ENCODE measurements at regions not wholly inside any gene's neighbourhood (a gene's known extent, or its start where the extent isn't known, plus 50 kb on each side); places are given as distances from the start of the nearest gene placed in this dataset.

GRCh38 chr18:26702086-26702485, 153.7 kb upstream of the KCTD1 start:
- no peaks in the 10 kb centered on the region for H3K27me3 ChIP-seq (ENCODE audit: insufficient read depth, insufficient read length)
- H3K4me3 ChIP-seq (ENCODE audit: insufficient read length, low read depth): no peak overlapping the region
- no peak for DNase-seq (ENCODE audit: low read depth, low spot score)
- H3K36me3 ChIP-seq (ENCODE audit: insufficient read depth, insufficient read length, low read length): no peaks in the 10 kb centered on the region
- no peaks in the 10 kb centered on the region for H3K4me1 ChIP-seq (ENCODE audit: insufficient read depth, insufficient read length)
- TF ChIP-seq SUZ12 (IDR thresholded peaks at IDR 0.05; ENCODE audit: extremely low read depth, insufficient read depth, insufficient read length) (no peak), ZNF274 (IDR thresholded peaks at IDR 0.05; ENCODE audit: low read depth, low read length) (no peak), YY1 (IDR thresholded peaks at IDR 0.05; ENCODE audit: insufficient read depth, insufficient read length) (no peak)
- H3K9me3 ChIP-seq (ENCODE audit: insufficient read depth, low read length): no peaks in the 10 kb centered on the region
- no peak overlapping the region for H3K9ac ChIP-seq (ENCODE audit: insufficient read length, low read depth)

GRCh38 chr18:26700728-26701127, 152.4 kb upstream of the KCTD1 start:
- TF ChIP-seq YY1 (IDR thresholded peaks at IDR 0.05; ENCODE audit: insufficient read depth, insufficient read length): no peak
- TF ChIP-seq SUZ12 (IDR thresholded peaks at IDR 0.05; ENCODE audit: extremely low read depth, insufficient read depth, insufficient read length): no peak
- TF ChIP-seq ZNF274 (IDR thresholded peaks at IDR 0.05; ENCODE audit: low read depth, low read length): no peak
- Histone ChIP-seq H3K4me3 (ENCODE audit: insufficient read length, low read depth) (no peak overlapping the region), H3K36me3 (ENCODE audit: insufficient read depth, insufficient read length, low read length) (no peaks in the 10 kb centered on the region), H3K9me3 (ENCODE audit: insufficient read depth, low read length) (no peaks in the 10 kb centered on the region), H3K4me1 (ENCODE audit: insufficient read depth, insufficient read length) (no peaks in the 10 kb centered on the region), H3K9ac (ENCODE audit: insufficient read length, low read depth) (no peak overlapping the region), H3K27me3 (ENCODE audit: insufficient read depth, insufficient read length) (no peaks in the 10 kb centered on the region)
- no peak for DNase-seq (ENCODE audit: low read depth, low spot score)

DNA sequence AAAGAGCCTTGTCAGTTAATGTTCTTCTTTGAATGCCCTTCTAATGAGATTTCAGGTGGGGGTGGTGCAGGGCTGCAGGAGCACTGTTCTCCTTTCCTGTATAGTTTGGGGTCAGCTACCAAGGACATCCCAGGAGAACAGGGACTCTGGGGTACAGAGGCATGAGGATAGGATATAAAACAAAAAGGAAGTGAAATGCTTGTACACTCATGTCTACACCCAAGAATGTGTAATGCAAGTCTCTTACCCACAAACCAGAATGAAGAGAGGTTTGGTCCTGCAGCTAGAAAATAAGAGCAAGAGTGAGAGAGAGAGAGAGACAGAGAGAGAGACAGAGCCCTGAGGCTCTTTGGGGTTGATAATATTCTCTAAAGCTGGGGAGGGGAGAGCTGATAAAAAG, 151.8 kb upstream of the KCTD1 start:
- DNase-seq (ENCODE audit: low read depth, low spot score): no peak
- TF ChIP-seq ZNF274 (IDR thresholded peaks at IDR 0.05; ENCODE audit: low read depth, low read length) (no peak), YY1 (IDR thresholded peaks at IDR 0.05; ENCODE audit: insufficient read depth, insufficient read length) (no peak)
- Histone ChIP-seq H3K4me3 (ENCODE audit: insufficient read length, low read depth) (no peak overlapping the region), H3K9me3 (ENCODE audit: insufficient read depth, low read length) (no peaks in the 10 kb centered on the region), H3K4me1 (ENCODE audit: insufficient read depth, insufficient read length) (no peaks in the 10 kb centered on the region), H3K9ac (ENCODE audit: insufficient read length, low read depth) (no peak overlapping the region), H3K36me3 (ENCODE audit: insufficient read depth, insufficient read length, low read length) (no peaks in the 10 kb centered on the region), H3K27me3 (ENCODE audit: insufficient read depth, insufficient read length) (no peaks in the 10 kb centered on the region)

GRCh38 chr18:26697186-26697884, 149.0 kb upstream of the KCTD1 start:
- DNase-seq (ENCODE audit: low read depth, low spot score): no peak
- Histone ChIP-seq H3K9ac (ENCODE audit: insufficient read length, low read depth) (no peak overlapping the region), H3K4me1 (ENCODE audit: insufficient read depth, insufficient read length) (no peaks in the 10 kb centered on the region), H3K36me3 (ENCODE audit: insufficient read depth, insufficient read length, low read length) (no peaks in the 10 kb centered on the region), H3K9me3 (ENCODE audit: insufficient read depth, low read length) (no peaks in the 10 kb centered on the region), H3K27me3 (ENCODE audit: insufficient read depth, insufficient read length) (no peaks in the 10 kb centered on the region), H3K4me3 (ENCODE audit: insufficient read length, low read depth) (no peak overlapping the region)
- TF ChIP-seq ZNF274 (IDR thresholded peaks at IDR 0.05; ENCODE audit: low read depth, low read length) (no peak), YY1 (IDR thresholded peaks at IDR 0.05; ENCODE audit: insufficient read depth, insufficient read length) (no peak), SUZ12 (IDR thresholded peaks at IDR 0.05; ENCODE audit: extremely low read depth, insufficient read depth, insufficient read length) (no peak)

- no peak overlapping the region for H3K9ac ChIP-seq (ENCODE audit: insufficient read length, low read depth)
- H3K9me3 ChIP-seq (ENCODE audit: insufficient read depth, low read length): no peaks in the 10 kb centered on the region
- no peak overlapping the region for H3K4me3 ChIP-seq (ENCODE audit: insufficient read length, low read depth)
- no peaks in the 10 kb centered on the region for H3K4me1 ChIP-seq (ENCODE audit: insufficient read depth, insufficient read length)
- no peaks in the 10 kb centered on the region for H3K36me3 ChIP-seq (ENCODE audit: insufficient read depth, insufficient read length, low read length)
- no peak for DNase-seq (ENCODE audit: low read depth, low spot score)
- no peaks in the 10 kb centered on the region for H3K27me3 ChIP-seq (ENCODE audit: insufficient read depth, insufficient read length)
- no peak for TF ChIP-seq ZNF274 (IDR thresholded peaks at IDR 0.05; ENCODE audit: low read depth, low read length)
- no peak for TF ChIP-seq YY1 (IDR thresholded peaks at IDR 0.05; ENCODE audit: insufficient read depth, insufficient read length)
- TF ChIP-seq SUZ12 (IDR thresholded peaks at IDR 0.05; ENCODE audit: extremely low read depth, insufficient read depth, insufficient read length): no peak
Observed at GRCh38 chr18:26696786-26697185, 148.4 kb upstream of the KCTD1 start.

- no peak for DNase-seq (ENCODE audit: low read depth, low spot score)
- TF ChIP-seq YY1 (IDR thresholded peaks at IDR 0.05; ENCODE audit: insufficient read depth, insufficient read length): no peak
- TF ChIP-seq ZNF274 (IDR thresholded peaks at IDR 0.05; ENCODE audit: low read depth, low read length): no peak
- no peak for TF ChIP-seq SUZ12 (IDR thresholded peaks at IDR 0.05; ENCODE audit: extremely low read depth, insufficient read depth, insufficient read length)
- H3K27me3 ChIP-seq (ENCODE audit: insufficient read depth, insufficient read length): no peaks in the 10 kb centered on the region
- no peaks in the 10 kb centered on the region for H3K36me3 ChIP-seq (ENCODE audit: insufficient read depth, insufficient read length, low read length)
- no peaks in the 10 kb centered on the region for H3K4me1 ChIP-seq (ENCODE audit: insufficient read depth, insufficient read length)
- no peaks in the 10 kb centered on the region for H3K9me3 ChIP-seq (ENCODE audit: insufficient read depth, low read length)
- no peak overlapping the region for H3K4me3 ChIP-seq (ENCODE audit: insufficient read length, low read depth)
- H3K9ac ChIP-seq (ENCODE audit: insufficient read length, low read depth): no peak overlapping the region
Observed at GRCh38 chr18:26696308-26696707, 148.0 kb upstream of the KCTD1 start.

GRCh38 chr18:26689226-26689879, 141.0 kb upstream of the KCTD1 start:
- H3K27me3 ChIP-seq (ENCODE audit: insufficient read depth, insufficient read length): no peaks in the 10 kb centered on the region
- H3K4me3 ChIP-seq (ENCODE audit: insufficient read length, low read depth): no peak overlapping the region
- H3K4me1 ChIP-seq (ENCODE audit: insufficient read depth, insufficient read length): no peaks in the 10 kb centered on the region
- no peak overlapping the region for H3K9ac ChIP-seq (ENCODE audit: insufficient read length, low read depth)
- no peak for DNase-seq (ENCODE audit: low read depth, low spot score)
- no peaks in the 10 kb centered on the region for H3K9me3 ChIP-seq (ENCODE audit: insufficient read depth, low read length)
- no peaks in the 10 kb centered on the region for H3K36me3 ChIP-seq (ENCODE audit: insufficient read depth, insufficient read length, low read length)
- TF ChIP-seq ZNF274 (IDR thresholded peaks at IDR 0.05; ENCODE audit: low read depth, low read length) (no peak), YY1 (IDR thresholded peaks at IDR 0.05; ENCODE audit: insufficient read depth, insufficient read length) (no peak), SUZ12 (IDR thresholded peaks at IDR 0.05; ENCODE audit: extremely low read depth, insufficient read depth, insufficient read length) (no peak)

All from NT2/D1 (cell line).